ENCODE measurements at regions not wholly inside any gene's neighbourhood (a gene's known extent, or its start where the extent isn't known, plus 50 kb on each side); places are given as distances from the start of the nearest gene placed in this dataset.
A peak's percentile ranks its signal among the peaks of the same experiment; 100 is the strongest.

DNA sequence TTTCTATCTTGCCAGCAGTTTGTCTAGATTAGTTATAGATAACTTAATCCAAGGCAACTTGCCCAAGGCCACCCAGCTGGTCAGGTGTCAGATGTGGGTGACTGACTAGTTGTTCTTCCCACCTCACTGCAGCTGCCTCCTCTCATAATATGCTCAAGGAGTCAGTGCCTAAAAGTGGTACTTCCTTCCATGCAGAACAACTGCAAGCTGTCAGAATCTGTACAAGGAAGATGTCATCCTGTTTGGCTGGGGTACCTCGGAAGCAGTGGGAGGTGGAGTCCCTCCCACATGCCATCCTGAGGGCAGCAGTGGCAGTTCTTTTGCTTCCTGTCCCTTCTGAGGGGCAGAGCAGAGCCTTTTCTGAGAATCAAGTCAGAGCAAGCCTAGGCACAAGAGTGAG is 193.2 kb upstream of the RFC3 start:
- no peak for DNase-seq (ENCODE audit: low spot score)

DNA sequence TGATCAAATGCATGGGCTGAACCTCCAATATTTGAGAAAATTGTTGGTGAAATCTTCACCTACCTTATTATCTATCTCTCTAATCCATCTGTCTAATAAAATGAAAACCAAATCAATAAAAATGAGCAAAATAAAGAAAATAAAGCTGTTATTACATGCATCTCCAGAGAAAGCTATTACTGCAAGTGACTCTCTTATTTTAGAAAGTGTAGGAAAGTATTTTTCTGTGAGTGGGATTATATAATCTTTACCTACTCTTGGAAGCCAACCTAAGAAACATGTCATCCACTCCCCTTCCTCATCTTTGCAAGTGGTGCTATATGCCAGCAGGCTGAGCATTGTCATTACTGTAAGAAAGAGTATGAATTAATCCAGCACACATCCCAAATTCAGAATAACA is 191.5 kb upstream of the RFC3 start:
- no peak for DNase-seq (ENCODE audit: low spot score)

DNA sequence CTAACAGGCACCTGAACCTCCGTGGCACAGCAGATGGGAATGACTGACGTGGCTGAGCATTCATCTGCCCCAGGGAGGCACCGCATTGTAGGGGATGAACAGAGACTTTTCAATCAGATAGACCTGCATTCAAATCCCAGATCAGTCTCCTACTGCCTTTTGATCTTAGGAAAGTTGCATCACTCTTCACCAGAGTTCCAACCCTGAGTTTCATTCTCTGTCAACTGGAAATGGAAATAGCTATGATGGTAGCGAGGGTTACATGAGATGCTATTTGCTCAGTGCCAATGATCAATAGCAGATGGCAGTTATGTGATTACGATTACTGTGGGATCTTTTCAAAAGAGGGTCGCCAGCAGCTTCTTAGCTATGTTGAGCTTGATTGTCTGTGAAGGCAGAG is 189.3 kb upstream of the RFC3 start:
- no peak for DNase-seq (ENCODE audit: low spot score)

DNA sequence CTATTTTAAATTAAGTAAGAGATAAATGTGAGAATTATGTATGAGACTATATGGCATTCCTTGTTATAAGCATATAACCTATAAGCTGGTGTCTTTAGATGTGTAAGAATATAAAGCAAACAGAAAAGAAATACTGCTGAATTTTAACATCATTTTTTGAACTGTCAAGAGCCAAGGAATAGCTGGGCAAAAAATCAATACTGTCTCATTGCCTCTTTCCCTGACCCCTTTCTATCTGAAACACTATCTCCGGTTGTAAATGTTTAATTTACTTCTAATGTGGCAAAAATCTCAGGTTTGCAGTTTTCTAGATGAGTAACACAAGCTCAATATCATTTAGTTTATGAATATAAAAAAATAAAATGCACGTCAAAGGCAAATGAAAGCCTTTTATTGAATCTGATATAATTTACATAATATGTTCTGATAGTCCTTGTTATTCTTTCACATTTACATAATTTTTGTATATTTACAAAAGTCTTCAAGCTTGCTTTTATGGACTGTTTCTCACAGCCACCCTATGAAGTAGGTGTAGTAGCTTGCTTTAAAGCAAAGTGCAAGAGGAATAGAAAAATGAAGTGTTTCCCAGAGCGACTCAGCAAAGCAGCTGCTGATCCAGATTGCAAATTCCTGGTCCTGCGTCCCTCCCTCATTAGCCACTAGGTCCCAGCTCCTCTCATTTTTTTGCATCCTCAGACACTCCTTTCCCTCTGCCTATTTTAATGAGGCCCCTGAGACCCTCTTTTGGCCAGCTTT is 188.2 kb upstream of the RFC3 start:
- no peak for DNase-seq (ENCODE audit: low spot score)

DNA sequence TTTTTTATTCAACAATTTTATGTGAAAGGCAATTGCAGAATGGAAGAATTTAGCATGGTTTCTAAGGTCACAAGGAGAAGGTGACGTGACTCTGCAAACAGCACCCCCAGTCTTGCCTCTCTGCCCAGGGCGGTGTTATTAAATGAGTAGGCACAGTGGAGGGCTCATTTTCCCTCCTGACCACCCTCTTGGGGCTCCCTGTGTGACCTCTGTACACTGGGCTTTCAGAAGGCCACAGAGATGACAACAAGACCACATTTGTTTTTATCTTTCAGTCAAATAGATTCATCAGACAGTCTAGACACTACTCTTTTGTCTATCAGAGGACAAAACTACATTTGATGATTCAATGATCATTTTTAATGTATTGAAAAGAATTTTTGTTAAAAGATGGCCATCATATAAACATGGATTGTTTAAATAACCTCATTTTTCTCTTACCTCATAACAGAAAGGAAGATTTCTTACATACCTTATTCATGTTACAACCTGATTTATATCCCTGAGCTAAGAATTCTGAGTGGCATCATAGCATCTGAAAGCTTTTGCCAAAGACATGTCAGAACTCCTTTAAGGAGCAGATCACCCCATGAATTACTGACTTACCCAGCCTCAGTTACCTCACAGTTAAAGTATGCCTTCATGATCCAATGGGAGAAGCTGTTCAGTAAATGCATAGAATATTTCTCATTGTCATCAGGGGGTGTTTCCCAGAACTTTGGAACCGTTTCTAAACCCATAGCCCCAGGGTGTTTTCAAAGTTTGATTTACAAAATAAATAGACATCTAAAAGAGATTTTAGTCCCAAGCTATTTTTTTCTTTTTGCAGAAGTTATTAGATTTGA is 184.0 kb upstream of the RFC3 start:
- no peak for DNase-seq (ENCODE audit: low spot score)

DNA sequence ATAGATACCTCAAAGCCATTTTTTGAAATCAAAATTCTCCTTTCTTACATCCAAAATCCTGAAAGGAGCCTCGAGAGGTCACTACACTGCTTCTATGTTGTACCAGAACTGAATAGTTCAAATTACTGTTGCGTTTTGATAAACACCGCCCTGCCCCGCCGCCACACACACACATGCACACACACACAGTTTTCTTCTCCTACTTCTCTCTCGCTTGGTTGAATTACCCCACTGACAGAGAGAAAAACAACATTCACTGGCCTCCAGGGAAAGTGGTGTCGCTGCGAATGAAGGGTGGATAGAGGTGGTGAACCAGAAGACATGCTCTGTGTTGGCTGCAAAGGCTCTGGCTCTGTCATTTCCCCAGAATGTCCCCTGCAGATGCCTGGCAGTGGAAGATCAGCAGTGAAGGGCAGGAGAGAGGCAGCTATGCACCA is 183.4 kb upstream of the RFC3 start:
- no peak for DNase-seq (ENCODE audit: low spot score)

DNA sequence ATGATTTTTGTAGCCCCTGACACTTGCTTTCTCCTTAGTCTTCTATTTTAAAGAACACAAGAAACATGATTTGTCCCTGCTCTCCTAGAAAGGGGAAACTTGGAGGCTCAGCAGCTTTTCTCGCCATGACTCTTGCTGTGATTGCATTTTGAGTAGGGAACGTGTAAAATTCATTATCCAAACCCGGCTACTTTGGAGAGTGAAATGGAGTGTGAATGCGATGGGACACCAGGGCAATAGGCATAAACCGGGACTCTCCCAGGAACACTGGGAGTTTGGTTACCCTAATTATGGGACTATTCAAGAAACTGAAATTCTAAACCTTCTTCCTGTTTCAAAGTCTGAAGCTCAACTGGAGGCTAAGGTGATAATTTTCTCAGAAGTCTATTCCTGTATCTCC is 181.7 kb upstream of the RFC3 start:
- DNase-seq (ENCODE audit: low spot score) = no peak

DNA sequence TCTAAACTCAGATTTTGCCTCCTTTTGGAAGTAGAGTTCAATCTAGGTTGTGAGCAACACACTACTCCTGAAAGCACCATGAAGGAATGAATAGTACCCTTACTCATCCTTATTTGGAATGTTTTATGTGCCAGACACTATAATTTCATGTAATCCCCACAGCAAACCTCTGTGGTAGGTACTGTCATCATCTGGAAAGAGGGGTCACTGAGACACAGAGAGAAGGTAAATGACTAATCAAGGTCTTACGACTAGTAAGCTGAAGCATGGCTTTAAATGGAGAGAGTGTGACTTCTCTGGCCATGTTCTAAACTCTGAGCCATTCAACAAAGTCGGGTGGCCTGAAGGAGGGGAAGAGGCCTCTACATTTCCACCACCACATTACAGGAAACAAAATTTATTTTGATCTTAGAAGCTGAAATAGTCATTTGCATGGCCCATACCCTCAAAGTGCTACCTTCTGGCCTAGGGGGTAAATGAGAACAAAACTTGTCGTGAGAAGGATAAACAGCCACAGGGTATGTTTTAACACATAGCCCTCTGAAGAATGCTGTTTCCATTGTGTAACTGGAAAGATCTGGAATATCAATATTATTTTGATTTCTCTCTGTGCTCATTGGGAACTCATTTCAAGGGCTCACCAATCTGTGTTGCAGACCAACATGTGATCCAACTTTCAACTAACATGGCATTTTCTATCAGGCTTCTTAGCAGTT is 180.8 kb upstream of the RFC3 start:
- no peak for DNase-seq (ENCODE audit: low spot score)

DNA sequence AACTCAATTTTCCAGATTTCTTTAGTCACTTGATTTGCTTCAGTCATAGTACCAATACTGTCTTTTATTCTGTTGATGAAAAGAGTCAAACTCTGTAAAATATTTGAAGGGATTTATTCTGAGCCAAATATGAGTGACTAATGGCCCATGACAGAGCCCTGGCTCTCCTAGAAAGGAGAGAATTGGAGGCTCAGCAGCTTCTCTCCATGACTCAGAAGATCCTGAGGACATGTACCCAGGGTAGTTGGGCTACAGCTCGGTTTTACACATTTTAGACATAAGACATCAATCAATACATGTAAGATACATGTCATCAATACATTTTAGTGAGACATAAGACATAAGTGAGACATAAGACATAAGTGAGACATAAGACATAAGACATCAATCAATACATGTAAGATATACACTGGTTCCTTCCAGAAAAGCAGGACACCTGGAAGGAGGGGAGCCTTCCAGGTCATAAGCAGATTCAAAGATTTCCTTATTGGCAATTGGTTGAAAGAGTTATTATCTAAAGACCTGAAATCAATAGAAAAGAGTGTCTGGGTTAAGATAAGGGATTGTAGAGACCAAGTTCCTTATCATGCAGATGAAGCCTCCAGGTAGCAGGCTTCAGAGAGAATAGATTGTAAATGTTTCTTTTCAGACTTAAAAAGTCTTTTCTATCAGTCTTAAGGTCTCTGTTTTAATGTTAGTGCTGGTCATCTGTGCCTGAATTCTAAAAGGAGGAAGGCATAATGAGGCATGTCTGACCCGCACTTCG is 179.8 kb upstream of the RFC3 start:
- no peak for DNase-seq (ENCODE audit: low spot score)

DNA sequence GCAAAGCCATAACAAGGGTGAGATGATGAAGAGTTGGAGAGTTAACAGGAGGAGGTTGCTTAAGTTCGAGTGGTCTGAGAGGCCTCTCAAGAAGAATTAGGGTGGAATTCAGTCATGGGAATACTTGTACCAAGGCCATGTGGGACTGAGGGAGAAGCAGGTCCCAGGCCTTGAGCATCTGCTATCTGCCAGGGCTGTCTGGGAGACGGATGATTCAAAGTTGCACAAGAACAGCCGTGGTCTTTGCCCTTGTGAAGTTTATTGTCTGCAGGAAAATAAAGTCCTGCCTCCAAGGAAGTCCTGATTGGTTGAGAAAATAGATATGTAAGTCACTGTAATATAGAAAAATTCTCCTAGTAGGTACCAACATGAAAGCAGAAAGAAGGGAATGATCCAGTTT is 178.8 kb upstream of the RFC3 start:
- DNase-seq (ENCODE audit: low spot score) = no peak

DNA sequence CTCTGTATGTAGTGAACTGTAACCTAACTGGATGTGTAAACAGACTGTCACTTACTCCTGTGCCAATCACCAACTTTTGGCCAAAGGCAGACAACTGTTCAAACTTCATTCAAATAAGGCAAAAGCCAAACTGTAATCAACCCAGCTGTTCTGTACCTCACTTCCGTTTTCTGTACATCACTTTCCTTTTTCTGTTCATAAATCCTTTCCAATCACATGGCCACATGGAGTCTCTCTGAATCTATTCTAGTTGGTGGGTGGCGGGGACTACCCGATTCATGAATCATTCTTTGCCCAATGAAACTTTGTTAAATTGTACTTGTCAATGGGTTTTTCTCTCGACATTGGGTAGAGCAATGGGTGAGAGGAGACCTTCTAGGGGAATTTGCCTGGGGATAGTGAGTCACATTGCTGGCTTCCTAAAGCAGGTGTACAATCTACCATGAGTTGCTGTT is 178.3 kb upstream of the RFC3 start:
- no peak for DNase-seq (ENCODE audit: low spot score)

DNA sequence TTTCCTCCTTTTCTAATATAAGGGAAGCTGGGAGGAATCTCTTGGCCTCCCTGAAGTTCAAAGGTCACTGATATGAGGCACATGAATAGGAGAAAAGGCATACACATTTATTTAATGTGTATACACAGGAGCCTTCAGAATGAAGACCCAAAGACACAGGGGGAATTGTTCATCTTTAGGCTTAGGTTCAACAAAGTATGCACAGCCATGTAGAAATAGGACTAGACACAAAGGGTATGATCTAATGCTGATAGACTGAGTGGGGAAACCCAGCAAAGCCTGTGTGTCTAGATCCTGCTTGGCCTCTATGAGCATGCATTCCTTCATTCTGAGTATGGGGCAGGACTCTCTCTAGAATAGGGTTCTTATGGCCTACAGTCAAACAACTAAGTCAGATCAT is 177.1 kb upstream of the RFC3 start:
- no peak for DNase-seq (ENCODE audit: low spot score)

DNA sequence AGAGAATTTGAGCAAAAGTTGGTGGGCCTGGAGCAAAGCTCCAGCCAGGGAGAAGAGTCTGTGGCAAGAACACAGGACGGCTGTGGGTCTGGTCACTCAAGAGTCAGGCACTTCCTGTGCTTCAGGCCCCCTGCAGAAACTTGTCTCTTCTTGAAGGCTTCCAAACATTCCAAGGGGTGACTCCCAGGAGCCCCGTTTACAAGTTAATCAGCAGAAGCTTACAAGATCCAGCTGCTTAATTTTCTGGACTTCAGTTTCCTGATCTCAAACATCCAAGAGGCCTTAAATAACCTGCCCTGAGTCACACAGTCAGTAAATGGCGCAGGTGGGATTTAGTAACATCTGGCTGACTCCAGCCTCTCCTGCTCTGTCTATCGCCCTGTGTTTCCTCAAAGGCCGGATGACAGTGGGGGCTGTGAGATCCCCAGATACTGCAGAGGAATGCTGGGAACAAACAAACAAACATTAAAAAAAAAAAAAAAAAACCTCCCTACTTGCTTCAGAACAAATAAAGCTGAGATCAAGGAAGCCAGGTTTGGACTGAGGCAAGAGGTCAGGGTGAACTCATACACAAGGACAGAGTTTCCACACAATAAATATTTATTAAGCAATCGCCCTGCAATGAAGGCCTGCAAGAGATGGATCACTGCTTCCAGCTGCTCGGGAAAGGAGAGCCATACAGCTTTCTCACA is 175.4 kb upstream of the RFC3 start:
- no peak for DNase-seq (ENCODE audit: low spot score)

DNA sequence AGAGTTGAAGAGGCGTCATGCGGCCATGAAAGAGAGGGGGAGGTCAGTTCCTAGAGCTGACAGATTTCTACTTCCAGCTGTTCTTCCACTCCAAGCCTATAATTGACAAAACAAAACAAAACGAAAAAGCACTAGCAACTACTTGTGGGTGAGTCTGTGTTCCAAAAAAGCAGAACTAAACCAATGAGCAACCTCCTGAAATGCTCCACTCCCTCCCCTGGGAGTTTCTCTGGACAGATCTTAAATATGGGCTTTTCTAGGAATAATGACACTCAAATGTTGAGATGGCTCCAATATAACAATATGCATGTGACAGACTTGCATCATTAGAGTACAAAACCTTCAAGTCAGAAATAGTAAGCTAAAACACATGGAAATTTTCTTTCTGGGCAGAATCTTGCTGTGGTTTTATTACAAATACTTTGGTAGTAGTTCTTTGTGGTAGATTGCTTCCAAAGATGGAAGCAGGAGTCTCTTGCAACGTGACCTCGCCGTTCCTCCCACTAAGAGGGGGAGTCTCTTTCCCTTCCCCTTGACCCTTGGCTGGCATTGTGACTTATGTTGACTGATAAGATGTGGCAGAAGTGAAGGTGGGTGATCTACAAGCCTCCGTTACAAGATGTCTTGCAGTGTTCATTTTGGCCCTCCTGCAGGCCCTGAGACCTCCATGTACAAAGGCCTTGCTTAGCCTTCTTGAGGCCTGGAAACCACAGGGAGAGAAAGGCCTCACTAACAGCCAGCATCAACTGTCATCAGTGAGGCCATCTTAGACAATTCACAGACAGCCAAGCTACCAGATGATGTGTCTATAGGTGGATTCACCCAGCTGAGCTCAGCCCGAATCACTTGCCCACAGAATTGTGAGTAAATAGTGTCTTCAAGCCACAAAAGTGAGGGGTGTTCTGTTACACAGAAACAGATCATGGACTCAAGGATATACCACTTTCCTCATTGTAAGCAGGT is 173.1 kb upstream of the RFC3 start:
- peak; percentile 15 for DNase-seq (ENCODE audit: low spot score)

DNA sequence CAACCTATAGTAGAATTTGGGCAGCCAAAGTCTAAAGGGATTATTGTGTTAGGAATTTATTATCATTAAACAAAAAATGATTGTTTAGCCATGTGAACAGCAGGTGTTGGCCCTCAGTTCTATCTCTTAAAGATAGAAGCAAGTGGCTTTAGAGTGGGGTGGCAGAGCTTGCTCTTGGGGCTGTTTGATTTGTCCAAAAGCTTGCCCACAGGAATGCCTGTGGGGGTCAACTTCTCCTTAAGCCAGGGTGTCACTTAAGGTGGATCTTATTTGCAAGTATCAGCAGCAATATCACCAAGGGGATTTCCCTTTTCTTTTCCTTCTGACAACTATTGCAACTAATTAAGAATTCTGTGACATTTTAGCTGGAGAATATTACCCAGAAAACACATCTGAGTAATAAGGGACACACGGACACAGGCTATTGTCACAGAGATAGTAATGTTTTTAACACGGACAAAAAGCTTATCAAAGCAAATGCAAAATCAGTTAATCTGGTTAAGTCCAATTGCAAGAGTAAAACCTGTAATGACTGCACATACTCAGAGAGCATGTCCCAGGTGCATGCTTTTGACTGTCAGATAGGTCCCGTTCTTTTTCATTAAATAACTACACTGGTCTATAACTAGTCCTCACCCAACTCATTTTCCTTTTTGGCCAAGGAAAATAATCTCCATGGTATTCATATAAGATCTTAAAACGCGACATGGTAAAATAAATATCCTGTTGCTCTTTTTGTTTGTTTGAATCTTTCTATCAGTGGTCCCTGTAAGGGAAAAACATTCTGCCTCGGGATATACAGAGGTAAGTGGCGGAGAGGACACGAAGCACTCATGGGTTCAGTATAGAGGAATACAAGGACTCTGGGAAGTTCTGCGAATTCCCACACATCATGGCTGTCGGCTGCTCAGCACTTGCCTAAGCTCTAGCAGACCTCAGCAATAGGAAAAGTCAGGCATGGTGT is 172.1 kb upstream of the RFC3 start:
- no peak for DNase-seq (ENCODE audit: low spot score)

DNA sequence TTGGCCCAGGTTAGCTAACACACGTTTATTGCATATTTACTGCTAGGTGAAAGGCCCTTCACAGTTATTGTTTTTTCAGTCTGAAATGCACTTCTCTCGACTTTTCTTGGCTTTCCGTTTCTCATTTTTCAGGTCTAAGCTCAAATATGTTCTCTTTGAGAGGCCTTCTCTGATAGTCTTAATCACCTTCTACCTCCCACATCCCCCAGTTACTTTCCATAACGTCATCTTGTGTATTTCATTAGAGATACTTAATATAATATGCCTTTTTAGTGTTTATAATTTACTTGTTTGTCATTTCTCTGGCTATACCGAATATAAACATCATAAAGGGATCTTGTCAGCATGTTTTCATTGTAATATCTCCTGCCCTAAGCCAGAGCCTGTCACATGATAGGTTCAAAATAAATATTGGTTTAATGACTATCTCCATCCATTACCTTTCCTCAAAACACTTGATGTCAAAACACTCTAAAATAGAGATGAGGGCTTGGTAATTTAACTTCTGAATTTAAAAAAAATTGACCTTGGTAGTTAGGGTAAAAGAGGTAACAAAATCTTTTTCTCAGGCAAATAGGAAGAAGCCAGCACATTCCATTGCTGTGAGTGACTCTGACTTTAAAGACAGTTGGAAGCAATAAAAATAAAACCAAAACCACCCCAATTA is 168.6 kb upstream of the RFC3 start:
- no peak for DNase-seq (ENCODE audit: low spot score)

DNA sequence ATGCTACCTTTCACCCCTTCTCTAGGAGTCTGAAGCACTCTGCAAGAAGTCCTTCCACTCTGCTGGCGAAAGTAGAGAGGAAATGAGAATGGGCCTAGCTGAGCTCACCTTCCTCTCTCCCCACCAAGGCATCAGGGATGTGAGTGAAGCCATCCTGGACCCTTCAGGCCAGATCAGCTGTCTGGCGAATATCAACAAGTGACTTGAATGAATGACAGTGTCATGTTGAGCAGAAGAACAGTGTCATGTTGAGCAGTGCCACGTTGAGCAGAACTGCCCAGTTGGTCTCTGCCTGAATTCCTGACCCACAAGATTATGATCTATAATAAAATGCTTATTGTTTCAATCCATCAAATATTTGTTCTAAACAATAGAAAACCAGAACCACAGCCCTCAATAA is 166.2 kb upstream of the RFC3 start:
- no peak for DNase-seq (ENCODE audit: low spot score)

DNA sequence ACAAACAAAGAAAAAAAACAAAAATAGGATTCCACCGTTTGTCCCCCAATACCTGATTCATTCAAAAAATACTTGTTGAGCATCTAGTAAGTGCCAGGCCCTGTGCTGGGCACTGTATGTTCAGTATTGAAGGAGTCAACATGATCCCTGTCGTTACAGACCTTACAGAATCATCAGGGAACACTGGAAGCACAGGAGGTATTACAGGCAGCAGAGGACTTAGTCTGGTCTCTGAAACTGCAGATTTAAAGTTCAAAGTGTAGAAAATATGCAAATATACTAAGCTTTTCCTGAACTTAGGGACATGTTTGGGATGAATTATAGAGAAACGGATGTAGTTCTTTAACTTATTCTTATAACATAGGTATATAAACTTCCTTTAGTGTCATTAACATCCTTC is 160.7 kb upstream of the RFC3 start:
- no peak for DNase-seq (ENCODE audit: low spot score)
